GM21447 (cell line): ENCODE measurements at regions not wholly inside any gene's neighbourhood (a gene's known extent, or its start where the extent isn't known, plus 50 kb on each side); places are given as distances from the start of the nearest gene placed in this dataset.

Experiments used
- ATAC-seq: cut with Tn5 transposase; IDR thresholded peaks from one replicate; pipeline ENCODE4 v1.9.1; 2021; ENCODE audit not compliant: unreplicated experiment

GRCh38 chr9:113781381-113781780, 94.7 kb upstream of the ZNF618 start:
- ATAC-seq = no peak

DNA sequence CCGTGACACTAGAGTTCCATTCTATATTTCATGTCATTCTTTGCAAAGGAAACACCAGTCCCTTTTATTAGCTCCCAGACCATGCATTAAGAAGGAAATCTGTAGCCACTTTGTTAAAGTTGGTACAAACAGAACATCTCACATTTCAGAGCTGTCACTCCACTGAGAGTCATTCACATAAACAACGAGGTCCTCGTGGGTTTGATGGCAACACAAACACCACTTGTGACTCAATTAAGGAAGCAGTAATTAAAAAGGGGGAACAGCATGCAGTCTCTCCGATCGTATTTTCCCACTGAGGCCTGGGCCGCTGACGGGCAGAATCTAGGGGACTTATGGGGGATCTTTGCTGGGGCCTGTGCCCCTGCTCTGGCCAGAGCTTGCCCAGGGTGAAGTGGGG, 94.2 kb upstream of the ZNF618 start:
- ATAC-seq = no peak

DNA sequence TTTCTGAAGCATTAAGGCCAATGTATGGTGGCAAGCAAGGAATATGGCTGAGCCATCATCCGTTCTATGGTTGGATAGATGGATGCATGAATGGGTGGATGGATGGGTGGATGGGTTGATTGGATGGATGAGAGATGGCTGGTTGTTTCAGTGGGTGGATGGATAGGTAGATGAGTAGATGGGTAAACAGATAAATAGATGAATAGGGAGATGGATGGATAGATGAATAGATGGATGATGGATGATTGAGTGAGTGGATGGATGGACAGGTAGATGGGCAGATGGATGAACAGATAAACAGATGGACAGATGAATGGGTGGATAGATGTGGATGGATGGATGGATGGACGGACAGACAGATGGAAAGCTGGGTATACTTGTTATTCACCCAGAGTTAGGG, 92.6 kb upstream of the ZNF618 start:
- no peak for ATAC-seq

- no peak for ATAC-seq
These were observed 90.8 kb upstream of the ZNF618 start for GRCh38 chr9:113785334-113785733.

DNA sequence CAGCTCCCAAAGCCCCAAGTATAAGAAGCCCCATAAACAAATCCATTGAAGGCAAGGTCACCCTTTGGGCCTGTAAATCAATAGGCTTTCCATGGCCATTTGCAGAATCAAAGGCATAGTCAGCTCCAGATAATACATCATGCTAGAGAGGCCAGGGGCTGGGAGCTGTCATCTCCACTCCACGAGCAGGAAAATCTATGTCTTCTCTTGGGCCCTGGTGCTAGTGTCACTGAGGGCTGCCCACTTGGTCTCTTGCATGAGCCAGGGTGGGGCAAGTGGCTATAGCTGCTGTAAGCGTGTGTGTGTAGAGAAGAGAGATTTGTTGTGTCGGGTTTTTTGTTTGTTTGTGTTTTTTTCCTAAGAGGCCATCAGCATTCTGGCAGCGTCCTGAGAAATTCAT, 90.0 kb upstream of the ZNF618 start:
- no peak for ATAC-seq

DNA sequence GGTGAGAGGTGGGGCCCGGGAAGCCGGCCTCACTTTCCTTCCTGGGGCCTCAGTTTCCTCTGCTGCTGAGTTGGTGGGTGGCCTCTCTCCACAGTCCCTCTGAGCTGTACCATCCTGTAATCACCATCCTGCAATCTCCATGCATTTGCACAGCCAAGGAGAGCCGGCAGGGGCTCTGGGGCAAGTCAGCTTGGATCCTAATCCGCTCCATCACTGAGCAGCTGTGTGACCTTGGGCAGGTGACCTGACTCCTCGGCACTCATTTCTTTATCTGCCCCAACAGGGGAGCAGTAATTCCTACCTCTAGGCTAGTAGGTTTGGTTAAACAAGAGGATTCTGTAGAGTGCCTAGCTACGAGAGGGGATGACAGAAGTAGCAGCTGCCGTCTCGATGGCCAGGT, 88.2 kb upstream of the ZNF618 start:
- no peak for ATAC-seq

GRCh38 chr9:113788616-113789330, 87.3 kb upstream of the ZNF618 start:
- no peak for ATAC-seq

GRCh38 chr9:113790093-113790492, 86.0 kb upstream of the ZNF618 start:
- no peak for ATAC-seq

DNA sequence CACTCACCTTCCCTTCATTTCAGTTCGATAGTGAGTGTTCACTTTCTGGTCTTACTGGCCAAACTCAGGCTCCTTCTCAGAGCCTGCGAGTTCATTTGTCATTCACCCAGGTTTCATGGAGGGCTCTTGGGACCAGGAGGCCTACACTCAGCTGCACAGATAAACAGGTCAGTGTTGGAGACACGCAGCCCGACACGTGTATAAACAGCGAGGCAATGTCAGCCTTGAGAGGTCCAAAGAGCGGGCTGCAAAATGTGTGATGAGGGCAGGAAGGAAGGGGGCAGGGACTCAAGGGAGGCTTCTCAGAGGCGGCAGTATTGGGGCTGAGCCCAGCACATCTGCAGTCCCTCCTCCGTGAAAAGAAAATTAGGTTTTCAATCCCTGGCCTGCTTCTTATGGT, 82.6 kb upstream of the ZNF618 start:
- ATAC-seq = no peak

DNA sequence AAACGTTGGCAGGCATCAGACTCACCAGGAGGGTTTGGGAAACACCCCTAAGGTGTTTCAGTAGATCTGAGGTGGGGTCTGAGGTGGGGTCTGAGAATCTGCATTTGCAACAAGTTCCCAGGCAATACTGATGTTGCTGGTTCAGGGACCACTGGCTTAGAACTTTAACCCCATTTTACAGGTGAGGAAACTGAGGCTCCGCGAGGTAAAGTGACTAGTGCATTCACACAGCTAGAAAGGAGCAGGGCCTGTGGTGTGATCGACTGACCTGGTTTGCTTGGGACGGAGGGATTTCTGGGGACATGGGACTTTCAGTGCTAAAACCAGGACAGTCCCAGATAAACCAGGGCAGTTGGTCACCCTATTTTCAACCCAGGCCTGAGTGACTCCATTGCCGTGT, 81.4 kb upstream of the ZNF618 start:
- ATAC-seq = no peak

DNA sequence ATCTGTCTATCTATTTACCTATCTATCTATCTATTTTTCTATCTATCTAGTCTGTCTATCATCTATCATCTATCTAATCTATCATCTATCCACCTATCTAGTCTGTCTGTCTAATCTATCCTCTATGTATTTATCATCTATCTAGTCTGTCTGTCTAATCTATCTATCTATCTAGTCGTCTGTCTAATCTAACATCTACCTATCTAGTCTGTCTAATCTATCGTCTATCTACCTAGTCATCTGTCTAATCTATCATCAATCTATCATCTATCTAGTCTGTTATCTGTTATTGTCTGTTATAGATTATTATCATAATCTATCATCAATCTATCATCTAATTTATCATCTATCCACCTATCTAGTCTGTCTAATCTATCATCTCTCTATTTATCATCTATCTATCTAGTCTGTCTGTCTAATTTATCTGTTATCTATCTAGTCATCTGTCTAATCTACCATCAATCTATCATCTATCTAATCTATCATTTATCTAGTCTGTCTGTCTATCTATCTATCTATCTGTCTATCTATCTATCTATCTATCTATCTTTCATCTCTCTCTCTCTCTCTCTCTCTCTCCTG, 80.2 kb upstream of the ZNF618 start:
- ATAC-seq = no peak

- ATAC-seq = no peak
These were observed 79.3 kb upstream of the ZNF618 start for GRCh38 chr9:113796646-113797426.

- no peak for ATAC-seq
These were observed 77.8 kb upstream of the ZNF618 start for GRCh38 chr9:113798062-113799030.

GRCh38 chr9:113800276-113800675, 75.8 kb upstream of the ZNF618 start:
- ATAC-seq = no peak

- ATAC-seq = no peak
These were observed 72.1 kb upstream of the ZNF618 start for GRCh38 chr9:113803811-113804589.

DNA sequence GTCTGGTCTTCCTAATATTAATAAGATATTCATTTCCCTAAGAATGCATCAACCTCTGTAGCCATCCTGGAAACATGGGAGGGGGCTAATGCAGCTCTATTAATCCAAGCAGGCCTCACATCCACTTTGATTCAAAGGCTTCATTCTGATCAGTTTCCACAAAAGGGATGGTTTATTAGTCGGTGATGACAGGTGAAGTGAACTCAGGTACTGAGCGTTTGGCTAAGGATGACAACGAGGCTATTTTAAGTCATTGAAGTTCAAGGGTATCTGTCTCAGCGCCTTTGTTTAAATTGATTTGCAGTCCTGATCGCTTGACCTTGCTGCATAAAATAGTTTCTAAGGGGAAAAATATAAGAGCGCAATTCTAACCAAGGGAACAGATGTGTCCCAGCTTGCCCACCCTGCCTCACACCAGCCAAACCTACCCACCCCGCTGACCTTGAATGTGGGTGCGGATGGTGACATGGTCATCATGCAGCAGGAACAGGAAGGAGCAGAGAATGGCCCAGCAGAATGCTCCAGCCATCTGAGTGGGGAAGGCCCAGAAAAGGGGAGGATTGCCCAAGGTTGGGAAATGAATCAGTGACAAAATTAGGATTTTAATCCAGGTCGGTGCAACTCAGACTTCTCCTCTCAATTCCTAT, 70.5 kb upstream of the ZNF618 start:
- no peak for ATAC-seq

GRCh38 chr9:113807173-113808061, 68.7 kb upstream of the ZNF618 start:
- ATAC-seq = no peak

DNA sequence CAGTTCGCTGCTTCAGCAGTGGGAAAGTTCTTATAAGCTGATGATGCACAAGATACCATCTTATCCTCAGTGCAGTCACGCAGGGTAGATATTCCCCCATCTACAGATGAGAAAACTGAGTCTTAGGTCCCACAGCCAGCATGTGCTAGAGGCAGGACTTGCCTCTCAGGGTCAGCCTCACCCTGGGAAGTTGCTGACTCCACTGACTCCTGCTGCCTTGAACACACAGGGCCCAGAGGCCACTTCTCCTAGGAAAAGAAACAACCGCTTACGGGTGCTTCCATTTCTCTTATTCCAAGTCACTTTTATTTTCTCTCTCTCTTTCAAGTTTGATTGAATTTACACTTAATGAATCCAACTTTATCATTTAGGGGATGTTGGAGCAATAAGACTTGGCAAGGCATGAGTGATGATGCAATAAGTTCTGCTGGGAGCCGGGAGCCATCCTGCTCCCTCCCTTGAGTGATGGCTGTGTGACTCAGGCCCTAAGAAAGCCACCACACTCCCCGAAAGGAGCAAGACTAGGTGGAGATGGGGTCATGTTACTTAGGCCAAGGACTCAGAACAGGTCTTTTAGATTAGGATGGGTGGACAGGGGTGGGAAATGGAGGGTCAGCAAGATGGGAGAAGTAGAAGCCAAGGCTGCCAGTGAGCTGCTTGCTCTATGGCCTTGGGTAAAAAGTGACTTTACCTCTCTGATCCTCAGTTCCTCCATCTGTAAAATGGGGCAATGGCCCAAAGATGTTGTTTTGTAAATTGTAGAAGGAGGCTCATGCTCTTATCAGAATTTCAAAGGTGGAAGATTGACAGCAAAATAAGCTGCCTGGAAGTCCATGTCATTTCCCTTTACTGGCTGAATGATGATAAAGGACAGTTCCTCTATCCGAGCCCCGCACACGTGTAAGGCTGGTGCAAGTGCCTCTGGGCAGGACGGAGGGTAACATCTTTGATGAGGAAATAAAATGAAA, 67.4 kb upstream of the ZNF618 start:
- no peak for ATAC-seq
